SK-N-SH treated with all-trans-retinoic acid at 6 μM for 48 hours (cell line): ENCODE measurements at regions not wholly inside any gene's neighbourhood (a gene's known extent, or its start where the extent isn't known, plus 50 kb on each side); places are given as distances from the start of the nearest gene placed in this dataset.

Source experiments
- ATAC-seq: fragments of 200-7000 bp; cut with Tn5 transposase; 3 replicates; pipeline ENCODE4 v1.9.1; 2020; ENCODE audit warnings: mild to moderate bottlenecking, moderate library complexity
- ARNTL ChIP-seq: fragments of 450-650 bp; formaldehyde crosslinking; IDR thresholded peaks from 2 replicates; pipeline ENCODE4 v1.5.0; 2020; ENCODE audit warnings: low read depth, mild to moderate bottlenecking, moderate library complexity, borderline replicate concordance
- CSDC2 ChIP-seq: fragments of 250-450 bp; sonication (Bioruptor Pico); IDR thresholded peaks from 2 replicates; pipeline ENCODE4 v1.5.0; 2020; ENCODE audit warnings: mild to moderate bottlenecking, moderate library complexity
- ESRRG ChIP-seq: fragments of 250-450 bp; sonication (Bioruptor Pico); IDR thresholded peaks from 2 replicates; pipeline ENCODE4 v1.6.1; 2021; ENCODE audit warnings: mild to moderate bottlenecking
- GLIS3 ChIP-seq: fragments of 250-450 bp; sonication (Bioruptor Pico); IDR thresholded peaks from 2 replicates; pipeline ENCODE4 v1.5.0; 2020; ENCODE audit warnings: mild to moderate bottlenecking, moderate library complexity
- ISL1 ChIP-seq: fragments of 250-450 bp; sonication (Bioruptor Pico); IDR thresholded peaks from 2 replicates; pipeline ENCODE4 v2.1.2; 2022; ENCODE audit warnings: mild to moderate bottlenecking, moderate library complexity
- OSR1 ChIP-seq: fragments of 250-450 bp; sonication (Bioruptor Pico); IDR thresholded peaks from 2 replicates; pipeline ENCODE4 v1.8.0; 2022; ENCODE audit warnings: moderate library complexity, mild to moderate bottlenecking, inconsistent platforms
- POU6F1 ChIP-seq: fragments of 250-450 bp; sonication (Bioruptor Pico); IDR thresholded peaks from 2 replicates; pipeline ENCODE4 v1.8.0; 2021; ENCODE audit warnings: low read depth, mild to moderate bottlenecking, moderate library complexity, borderline replicate concordance
- PPARA ChIP-seq: fragments of 250-450 bp; sonication (Bioruptor Pico); IDR thresholded peaks from 2 replicates; pipeline ENCODE4 v1.5.0; 2020; ENCODE audit warnings: mild to moderate bottlenecking, borderline replicate concordance
- RARB ChIP-seq: fragments of 250-450 bp; sonication (Bioruptor Pico); IDR thresholded peaks from 2 replicates; pipeline ENCODE4 v1.8.0; 2021; ENCODE audit warnings: mild to moderate bottlenecking, moderate library complexity
- SNAI2 ChIP-seq: fragments of 250-450 bp; sonication (Bioruptor Pico); IDR thresholded peaks from 2 replicates; pipeline ENCODE4 v1.5.0; 2020; ENCODE audit warnings: mild to moderate bottlenecking, moderate library complexity
- ZC3H10 ChIP-seq: fragments of 250-450 bp; sonication (Bioruptor Pico); IDR thresholded peaks from 2 replicates; pipeline ENCODE4 v1.5.1; 2021; ENCODE audit warnings: mild to moderate bottlenecking, moderate library complexity
- ZFP3 ChIP-seq: fragments of 250-450 bp; sonication (Bioruptor Pico); IDR thresholded peaks from 2 replicates; pipeline ENCODE4 v1.5.0; 2020; ENCODE audit warnings: mild to moderate bottlenecking, moderate library complexity
- ZFP30 ChIP-seq: fragments of 450-650 bp; formaldehyde crosslinking; IDR thresholded peaks from 2 replicates; pipeline ENCODE4 v1.5.0; 2022; ENCODE audit warnings: mild to moderate bottlenecking, moderate library complexity
- ZNF565 ChIP-seq: fragments of 450-650 bp; formaldehyde crosslinking; conservative IDR thresholded peaks from 2 replicates; pipeline ENCODE4 v1.5.0; 2020; ENCODE audit warnings: low read depth, mild to moderate bottlenecking, moderate library complexity
- ZNF70 ChIP-seq: fragments of 450-650 bp; formaldehyde crosslinking; IDR thresholded peaks from 2 replicates; pipeline ENCODE4 v1.5.0; 2020; ENCODE audit warnings: mild to moderate bottlenecking, moderate library complexity
- ZNF8 ChIP-seq: fragments of 450-650 bp; formaldehyde crosslinking; IDR thresholded peaks from 2 replicates; pipeline ENCODE4 v1.5.0; 2020; ENCODE audit warnings: mild to moderate bottlenecking, moderate library complexity
- TF ChIP-seq, protein P1 (sequence below): fragments of 250-450 bp; sonication (Bioruptor Pico); IDR thresholded peaks from 2 replicates; pipeline ENCODE4 v1.5.0; 2020; ENCODE audit warnings: mild to moderate bottlenecking, moderate library complexity
- TF ChIP-seq, protein P2 (sequence below): fragments of 250-450 bp; sonication (Bioruptor Pico); IDR thresholded peaks from 2 replicates; pipeline ENCODE4 v1.5.1; 2021; ENCODE audit warnings: mild to moderate bottlenecking, moderate library complexity
- TF ChIP-seq, protein P3 (sequence below): fragments of 250-450 bp; sonication (Bioruptor Pico); IDR thresholded peaks from 2 replicates; pipeline ENCODE4 v1.8.0; 2020; ENCODE audit warnings: mild to moderate bottlenecking, moderate library complexity, borderline replicate concordance
- TF ChIP-seq, protein P4 (sequence below): fragments of 250-450 bp; sonication (Bioruptor Pico); IDR thresholded peaks from 2 replicates; pipeline ENCODE4 v1.5.1; 2020; ENCODE audit warnings: low read depth, mild to moderate bottlenecking, moderate library complexity

DNA sequence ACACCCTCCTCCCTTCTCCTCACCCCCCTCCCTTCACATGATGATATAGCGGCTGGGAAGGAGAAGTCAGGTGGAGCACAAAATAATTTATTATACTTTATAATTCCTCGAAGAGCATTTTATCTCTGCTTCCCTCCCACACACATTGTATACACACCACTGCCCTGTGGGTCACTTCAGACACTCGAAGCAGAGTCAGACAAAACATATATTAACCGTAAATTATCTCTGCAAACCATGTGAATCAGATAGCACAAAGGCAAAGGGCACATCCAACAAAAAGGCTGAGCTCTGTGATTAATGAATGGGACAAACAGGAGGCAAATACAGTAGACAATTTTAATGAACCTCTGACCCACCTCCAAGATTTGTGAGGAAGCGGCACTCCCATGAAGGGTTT is 450.7 kb downstream of the GALC start:
- no peak for ATAC-seq
- TF ChIP-seq POU6F1: no peak
- no peak for TF ChIP-seq GLIS3 (CRISPR knock-in tag)
- no peak for TF ChIP-seq ZNF8 (CRISPR knock-in tag)

- ATAC-seq: no peak
These were observed 452.6 kb downstream of the GALC start for GRCh38 chr14:87540339-87540738.

GRCh38 chr14:87529081-87529480 is 463.9 kb downstream of the GALC start:
- no peak for ATAC-seq
- no peak for TF ChIP-seq ZNF8 (CRISPR knock-in tag)
- TF ChIP-seq ZNF565 (CRISPR knock-in tag): no peak
- TF ChIP-seq ARNTL (CRISPR knock-in tag): no peak
- TF ChIP-seq ESRRG (CRISPR knock-in tag): no peak
- TF ChIP-seq GLIS3 (CRISPR knock-in tag): no peak
- TF ChIP-seq RARB (CRISPR knock-in tag): no peak
- TF ChIP-seq OSR1 (CRISPR knock-in tag): no peak
- TF ChIP-seq SNAI2 (CRISPR knock-in tag): no peak
- TF ChIP-seq, protein P1, sequence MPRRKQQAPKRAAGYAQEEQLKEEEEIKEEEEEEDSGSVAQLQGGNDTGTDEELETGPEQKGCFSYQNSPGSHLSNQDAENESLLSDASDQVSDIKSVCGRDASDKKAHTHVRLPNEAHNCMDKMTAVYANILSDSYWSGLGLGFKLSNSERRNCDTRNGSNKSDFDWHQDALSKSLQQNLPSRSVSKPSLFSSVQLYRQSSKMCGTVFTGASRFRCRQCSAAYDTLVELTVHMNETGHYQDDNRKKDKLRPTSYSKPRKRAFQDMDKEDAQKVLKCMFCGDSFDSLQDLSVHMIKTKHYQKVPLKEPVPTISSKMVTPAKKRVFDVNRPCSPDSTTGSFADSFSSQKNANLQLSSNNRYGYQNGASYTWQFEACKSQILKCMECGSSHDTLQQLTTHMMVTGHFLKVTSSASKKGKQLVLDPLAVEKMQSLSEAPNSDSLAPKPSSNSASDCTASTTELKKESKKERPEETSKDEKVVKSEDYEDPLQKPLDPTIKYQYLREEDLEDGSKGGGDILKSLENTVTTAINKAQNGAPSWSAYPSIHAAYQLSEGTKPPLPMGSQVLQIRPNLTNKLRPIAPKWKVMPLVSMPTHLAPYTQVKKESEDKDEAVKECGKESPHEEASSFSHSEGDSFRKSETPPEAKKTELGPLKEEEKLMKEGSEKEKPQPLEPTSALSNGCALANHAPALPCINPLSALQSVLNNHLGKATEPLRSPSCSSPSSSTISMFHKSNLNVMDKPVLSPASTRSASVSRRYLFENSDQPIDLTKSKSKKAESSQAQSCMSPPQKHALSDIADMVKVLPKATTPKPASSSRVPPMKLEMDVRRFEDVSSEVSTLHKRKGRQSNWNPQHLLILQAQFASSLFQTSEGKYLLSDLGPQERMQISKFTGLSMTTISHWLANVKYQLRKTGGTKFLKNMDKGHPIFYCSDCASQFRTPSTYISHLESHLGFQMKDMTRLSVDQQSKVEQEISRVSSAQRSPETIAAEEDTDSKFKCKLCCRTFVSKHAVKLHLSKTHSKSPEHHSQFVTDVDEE (CRISPR knock-in tag): no peak

More at GRCh38 chr14:87540339-87540738, 452.6 kb downstream of the GALC start:
- TF ChIP-seq, protein P2, sequence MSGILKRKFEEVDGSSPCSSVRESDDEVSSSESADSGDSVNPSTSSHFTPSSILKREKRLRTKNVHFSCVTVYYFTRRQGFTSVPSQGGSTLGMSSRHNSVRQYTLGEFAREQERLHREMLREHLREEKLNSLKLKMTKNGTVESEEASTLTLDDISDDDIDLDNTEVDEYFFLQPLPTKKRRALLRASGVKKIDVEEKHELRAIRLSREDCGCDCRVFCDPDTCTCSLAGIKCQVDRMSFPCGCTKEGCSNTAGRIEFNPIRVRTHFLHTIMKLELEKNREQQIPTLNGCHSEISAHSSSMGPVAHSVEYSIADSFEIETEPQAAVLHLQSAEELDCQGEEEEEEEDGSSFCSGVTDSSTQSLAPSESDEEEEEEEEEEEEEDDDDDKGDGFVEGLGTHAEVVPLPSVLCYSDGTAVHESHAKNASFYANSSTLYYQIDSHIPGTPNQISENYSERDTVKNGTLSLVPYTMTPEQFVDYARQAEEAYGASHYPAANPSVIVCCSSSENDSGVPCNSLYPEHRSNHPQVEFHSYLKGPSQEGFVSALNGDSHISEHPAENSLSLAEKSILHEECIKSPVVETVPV (CRISPR knock-in tag): no peak
- TF ChIP-seq, protein P3, sequence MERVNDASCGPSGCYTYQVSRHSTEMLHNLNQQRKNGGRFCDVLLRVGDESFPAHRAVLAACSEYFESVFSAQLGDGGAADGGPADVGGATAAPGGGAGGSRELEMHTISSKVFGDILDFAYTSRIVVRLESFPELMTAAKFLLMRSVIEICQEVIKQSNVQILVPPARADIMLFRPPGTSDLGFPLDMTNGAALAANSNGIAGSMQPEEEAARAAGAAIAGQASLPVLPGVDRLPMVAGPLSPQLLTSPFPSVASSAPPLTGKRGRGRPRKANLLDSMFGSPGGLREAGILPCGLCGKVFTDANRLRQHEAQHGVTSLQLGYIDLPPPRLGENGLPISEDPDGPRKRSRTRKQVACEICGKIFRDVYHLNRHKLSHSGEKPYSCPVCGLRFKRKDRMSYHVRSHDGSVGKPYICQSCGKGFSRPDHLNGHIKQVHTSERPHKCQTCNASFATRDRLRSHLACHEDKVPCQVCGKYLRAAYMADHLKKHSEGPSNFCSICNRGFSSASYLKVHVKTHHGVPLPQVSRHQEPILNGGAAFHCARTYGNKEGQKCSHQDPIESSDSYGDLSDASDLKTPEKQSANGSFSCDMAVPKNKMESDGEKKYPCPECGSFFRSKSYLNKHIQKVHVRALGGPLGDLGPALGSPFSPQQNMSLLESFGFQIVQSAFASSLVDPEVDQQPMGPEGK: no peak
- TF ChIP-seq ZC3H10 (no peak), CSDC2 (CRISPR knock-in tag) (no peak), ARNTL (CRISPR knock-in tag) (no peak), ZNF8 (CRISPR knock-in tag) (no peak), POU6F1 (no peak), PPARA (CRISPR knock-in tag) (no peak), ZFP3 (CRISPR knock-in tag) (no peak), ZFP30 (CRISPR knock-in tag) (no peak), ZNF70 (CRISPR knock-in tag) (no peak), OSR1 (CRISPR knock-in tag) (no peak), GLIS3 (CRISPR knock-in tag) (no peak), ESRRG (CRISPR knock-in tag) (no peak), RARB (CRISPR knock-in tag) (no peak), ISL1 (CRISPR knock-in tag) (no peak)
- TF ChIP-seq, protein P1 (CRISPR knock-in tag): no peak
- TF ChIP-seq, protein P4, sequence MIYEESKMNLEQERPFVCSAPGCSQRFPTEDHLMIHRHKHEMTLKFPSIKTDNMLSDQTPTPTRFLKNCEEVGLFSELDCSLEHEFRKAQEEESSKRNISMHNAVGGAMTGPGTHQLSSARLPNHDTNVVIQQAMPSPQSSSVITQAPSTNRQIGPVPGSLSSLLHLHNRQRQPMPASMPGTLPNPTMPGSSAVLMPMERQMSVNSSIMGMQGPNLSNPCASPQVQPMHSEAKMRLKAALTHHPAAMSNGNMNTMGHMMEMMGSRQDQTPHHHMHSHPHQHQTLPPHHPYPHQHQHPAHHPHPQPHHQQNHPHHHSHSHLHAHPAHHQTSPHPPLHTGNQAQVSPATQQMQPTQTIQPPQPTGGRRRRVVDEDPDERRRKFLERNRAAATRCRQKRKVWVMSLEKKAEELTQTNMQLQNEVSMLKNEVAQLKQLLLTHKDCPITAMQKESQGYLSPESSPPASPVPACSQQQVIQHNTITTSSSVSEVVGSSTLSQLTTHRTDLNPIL (CRISPR knock-in tag): no peak
